Naive thymus-derived CD8-positive, alpha-beta T cell (primary cell): ENCODE measurements at regions not wholly inside any gene's neighbourhood (a gene's known extent, or its start where the extent isn't known, plus 50 kb on each side); places are given as distances from the start of the nearest gene placed in this dataset.
A peak's percentile ranks its signal among the peaks of the same experiment; 100 is the strongest.

ENCODE experiments used
- ATAC-seq, 2 donors: fragments of 150-1000 bp; cut with Tn5 transposase in 1 of 2; sonication (Bioruptor Pico), chemical (Tn5 transposase) in 1 of 2; 1 replicate in 1 of 2; 2 replicates in 1 of 2; pipeline ENCODE4 v1.10.0; 2021; ENCODE audit warnings: mild to moderate bottlenecking in 2 of 2, moderate library complexity in 2 of 2
- POLR2A ChIA-PET: fragments of 350-600 bp; sonication (Branson Sonifier 250); formaldehyde crosslinking; loops from one replicate; lab custom pipeline; 2021; ENCODE audit warnings: antibody characterized with exemption; lab: Charles Lee
- DNase-seq, 10 donors: peaks; one replicate each; pipeline versions ENCODE4 v3.0.0 to v3.0.0-alpha.2; 2020 to 2022
- H3K27ac Mint-ChIP-seq, 10 donors: one replicate each; pipeline ENCODE4 v1.8.0; 2020 to 2022; ENCODE audit warnings: mild to moderate bottlenecking in 10 of 10, mixed read lengths in 10 of 10, moderate library complexity in 4 of 10, inconsistent platforms in 1 of 10
- H3K27me3 Mint-ChIP-seq, 5 donors: one replicate each; pipeline ENCODE4 v1.8.0; 2021 to 2022; ENCODE audit warnings: mixed read lengths in 5 of 5
- H3K36me3 Mint-ChIP-seq, 3 donors: one replicate each; pipeline ENCODE4 v1.8.0; 2020 to 2022; ENCODE audit warnings: mixed read lengths in 3 of 3, mild to moderate bottlenecking in 2 of 3, inconsistent platforms in 1 of 3
- H3K4me1 Mint-ChIP-seq, 4 donors: one replicate each; pipeline ENCODE4 v1.8.0; 2021 to 2022; ENCODE audit warnings: mixed read lengths in 4 of 4
- H3K4me3 Mint-ChIP-seq, 10 donors: one replicate each; pipeline ENCODE4 v1.8.0; 2020 to 2022; ENCODE audit warnings: mild to moderate bottlenecking in 10 of 10, mixed read lengths in 10 of 10, moderate library complexity in 6 of 10, inconsistent platforms in 1 of 10
- H3K9me3 Mint-ChIP-seq, 9 donors: one replicate each; pipeline ENCODE4 v1.8.0; 2020 to 2022; ENCODE audit warnings: mixed read lengths in 9 of 9, mild to moderate bottlenecking in 3 of 9, inconsistent platforms in 1 of 9, moderate library complexity in 1 of 9

DNA sequence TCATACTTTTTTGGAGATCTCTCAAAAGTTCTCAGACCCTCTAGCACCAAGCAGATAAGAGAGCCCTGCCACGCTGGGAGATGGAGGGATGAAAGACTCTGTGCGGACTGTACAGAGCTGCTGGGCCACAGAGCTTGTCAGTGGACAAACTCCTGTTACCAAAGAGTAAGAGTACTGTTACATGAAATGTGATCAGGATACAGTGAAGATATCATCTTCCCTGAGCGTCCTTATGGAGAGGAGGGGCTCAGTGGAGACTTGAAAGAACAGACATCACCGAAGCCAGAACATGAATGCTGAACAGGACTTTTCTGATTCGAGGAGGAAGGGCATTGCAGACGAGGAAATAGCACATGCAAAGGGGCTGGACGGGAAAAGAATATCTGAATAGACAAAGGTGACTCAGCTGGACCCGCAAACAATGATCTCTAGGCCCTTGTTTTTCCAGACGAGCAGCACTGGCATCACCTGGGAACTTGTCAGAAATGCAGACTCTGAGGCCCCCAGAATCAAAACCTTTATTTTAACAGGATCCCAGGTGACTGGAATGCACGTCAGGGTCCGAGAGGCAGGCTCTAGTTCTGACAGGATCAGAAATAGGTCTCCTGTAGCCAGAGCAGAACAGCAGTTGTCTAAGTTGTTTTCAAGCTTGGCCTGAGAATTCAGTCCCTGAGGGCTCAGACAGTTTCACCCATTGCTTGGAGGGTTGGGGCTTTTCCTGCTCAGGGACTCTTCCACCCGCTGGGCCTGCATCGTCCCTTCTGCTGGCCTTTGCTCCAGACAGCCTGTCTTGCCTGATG is 277.9 kb downstream of the RPLP1 start:
- H3K27me3 Mint-ChIP-seq, result peaks cover 3 to 15% (median 7%) of the 10 kb centered on the region in 5 donors
- peaks cover 5 to 33% (median 11%) of the 10 kb centered on the region in 4 donors for H3K4me1 Mint-ChIP-seq

DNA sequence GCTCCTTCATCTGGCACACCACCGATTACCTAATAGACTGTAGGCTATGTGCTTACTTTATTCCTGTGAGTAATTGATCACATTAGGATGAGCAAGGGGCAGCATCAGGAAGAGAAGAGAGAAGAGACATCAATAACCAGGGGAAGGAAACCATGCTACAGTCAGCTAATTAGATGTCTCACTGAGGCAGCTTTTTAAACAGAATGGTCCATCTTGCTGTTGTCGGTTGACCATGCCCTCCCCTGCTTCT is 278.4 kb downstream of the RPLP1 start:
- DNase-seq, result no peak
- peak overlapping the region in 3 of 10 donors; percentile 23 to 50 (median 43) for H3K27ac Mint-ChIP-seq
- no peaks in the 10 kb centered on the region for H3K36me3 Mint-ChIP-seq
- peaks cover 3 to 15% (median 5%) of the 10 kb centered on the region in 5 donors for H3K27me3 Mint-ChIP-seq
- peaks cover 5 to 28% (median 12%) of the 10 kb centered on the region in 4 donors for H3K4me1 Mint-ChIP-seq
- POLR2A ChIA-PET, result no interaction called here
- no peak overlapping the region for H3K4me3 Mint-ChIP-seq
- H3K9me3 Mint-ChIP-seq, result no peaks in the 10 kb centered on the region
- ATAC-seq, result no peak

More for the DNA sequence above, 277.9 kb downstream of the RPLP1 start:
- peak overlapping the region in 2 of 10 donors; percentile 23 to 43 for H3K27ac Mint-ChIP-seq
- H3K4me3 Mint-ChIP-seq, result no peak overlapping the region
- no peaks in the 10 kb centered on the region for H3K9me3 Mint-ChIP-seq
- ATAC-seq, result no peak
- DNase-seq, result no peak
- H3K36me3 Mint-ChIP-seq, result no peaks in the 10 kb centered on the region
- POLR2A ChIA-PET, result no interaction called here

DNA sequence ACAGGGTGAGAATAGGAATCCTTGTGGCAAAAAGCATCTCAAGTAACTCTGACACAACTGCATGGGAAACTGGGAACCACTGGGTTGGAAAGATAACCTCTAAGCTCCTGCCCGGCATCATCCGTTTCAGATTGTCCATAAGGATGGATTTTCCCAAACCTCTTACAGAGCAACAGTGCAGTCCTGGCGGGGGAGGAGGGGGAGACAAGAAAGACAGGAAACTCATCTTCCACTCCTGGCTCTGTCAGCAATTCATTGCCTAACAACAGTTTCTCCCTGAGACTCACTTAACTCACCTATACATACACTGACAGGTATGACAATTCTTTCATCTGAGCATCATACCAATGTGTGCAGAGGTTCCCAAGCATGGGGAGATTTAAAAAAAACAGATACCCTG is 279.0 kb downstream of the RPLP1 start:
- H3K27ac Mint-ChIP-seq, result no peak overlapping the region
- no peak overlapping the region for H3K4me3 Mint-ChIP-seq
- POLR2A ChIA-PET, result interaction anchor here (2.4 kb wide), 1 partner anchor 366 kb away, joined by 12 read pairs; the partner anchor contains the start of gene TLE3
- peaks cover 5 to 22% (median 11%) of the 10 kb centered on the region in 4 donors for H3K4me1 Mint-ChIP-seq
- H3K36me3 Mint-ChIP-seq, result no peaks in the 10 kb centered on the region
- no peak for DNase-seq
- no peaks in the 10 kb centered on the region for H3K9me3 Mint-ChIP-seq
- ATAC-seq, result no peak
- peaks cover 3 to 15% (median 4%) of the 10 kb centered on the region in 5 donors for H3K27me3 Mint-ChIP-seq

DNA sequence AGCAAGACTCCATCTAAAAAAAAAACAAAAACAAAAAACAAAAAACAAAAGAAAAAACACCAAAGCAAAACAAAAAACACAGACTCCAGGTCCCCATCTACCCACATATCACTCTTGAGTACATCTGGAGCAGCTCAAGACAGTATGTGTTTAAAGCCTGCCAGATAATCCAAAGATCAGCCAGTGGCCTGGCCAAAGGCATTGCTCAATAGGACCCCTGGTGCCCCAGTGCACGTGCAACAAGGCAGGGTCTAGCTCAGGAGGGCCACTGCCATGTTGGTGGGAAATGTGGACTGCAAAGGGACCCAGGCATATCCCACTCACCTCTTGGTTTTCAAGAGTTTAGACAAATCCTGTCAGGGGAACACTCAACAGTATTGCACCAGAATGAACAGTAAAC is 279.5 kb downstream of the RPLP1 start:
- Mint-ChIP-seq H3K27me3 (peaks cover 3 to 20% (median 4%) of the 10 kb centered on the region in 5 donors), H3K36me3 (no peaks in the 10 kb centered on the region), H3K9me3 (peaks cover 0 to 5% (median 0%) of the 10 kb centered on the region in 9 donors), H3K4me3 (no peak overlapping the region), H3K27ac (no peak overlapping the region), H3K4me1 (peaks cover 5 to 21% (median 11%) of the 10 kb centered on the region in 4 donors)
- POLR2A ChIA-PET, result interaction anchor here (2.4 kb wide), 1 partner anchor 365 kb away, joined by 12 read pairs; the partner anchor contains the start of gene TLE3
- DNase-seq (no peak), ATAC-seq (no peak)

DNA sequence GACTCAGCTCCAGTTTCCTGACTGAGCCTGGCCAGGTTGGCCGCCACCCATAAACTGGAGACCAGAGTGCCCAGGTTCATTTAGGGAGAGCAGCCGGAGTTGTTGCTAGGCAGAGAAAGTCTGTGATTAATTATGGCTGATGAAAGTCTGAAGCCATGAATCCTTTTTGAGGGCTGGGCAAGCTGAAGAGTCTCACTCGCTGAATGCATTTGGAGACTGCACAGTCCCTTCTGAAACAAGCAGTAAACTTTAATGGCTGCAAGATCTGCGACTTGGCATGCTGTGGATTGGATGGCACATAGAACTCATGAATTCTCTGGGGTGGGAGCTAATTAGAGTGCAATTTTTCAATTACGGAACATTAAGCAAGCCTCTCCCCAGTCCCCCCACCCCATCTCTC is 282.1 kb downstream of the RPLP1 start:
- Mint-ChIP-seq H3K4me3 (no peak overlapping the region), H3K36me3 (no peaks in the 10 kb centered on the region), H3K27me3 (peaks cover 2 to 27% (median 10%) of the 10 kb centered on the region in 5 donors), H3K9me3 (peaks cover 0 to 6% (median 0%) of the 10 kb centered on the region in 9 donors), H3K4me1 (peaks cover 2 to 6% (median 4%) of the 10 kb centered on the region in 4 donors), H3K27ac (no peak overlapping the region)
- DNase-seq (no peak), ATAC-seq (no peak)
- POLR2A ChIA-PET, result no interaction called here

DNA sequence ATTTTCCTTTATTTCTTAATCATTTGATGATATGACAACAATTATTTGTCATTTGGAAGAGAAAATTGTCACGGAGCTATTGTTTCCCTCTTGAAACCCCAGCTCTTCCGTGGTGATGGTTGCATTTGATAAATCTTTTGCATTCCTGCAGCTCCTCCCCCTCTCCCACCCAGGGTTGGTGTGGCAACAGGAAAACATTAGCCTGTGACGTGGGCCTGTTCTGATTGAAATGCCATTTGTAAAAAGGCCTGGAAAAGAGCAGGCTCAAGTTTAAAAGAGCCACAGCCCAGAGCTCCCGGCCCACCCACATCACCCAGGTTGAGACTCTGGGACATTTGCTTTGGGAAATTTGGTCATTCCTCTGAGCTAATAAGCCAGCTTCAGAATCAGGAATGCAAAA is 282.5 kb downstream of the RPLP1 start:
- ATAC-seq (no peak), DNase-seq (no peak)
- no peaks in the 10 kb centered on the region for H3K36me3 Mint-ChIP-seq
- no peak overlapping the region for H3K27ac Mint-ChIP-seq
- H3K9me3 Mint-ChIP-seq, result peaks cover 0 to 6% (median 0%) of the 10 kb centered on the region in 9 donors
- H3K4me3 Mint-ChIP-seq, result no peak overlapping the region
- H3K27me3 Mint-ChIP-seq, result peaks cover 2 to 30% (median 13%) of the 10 kb centered on the region in 5 donors
- POLR2A ChIA-PET, result interaction anchor here (1.0 to 1.1 kb wide), 2 partner anchors 12 to 21 kb away, joined by 3 read pairs; no protein-coding TSS in a partner anchor
- peaks cover 2 to 6% (median 4%) of the 10 kb centered on the region in 4 donors for H3K4me1 Mint-ChIP-seq

DNA sequence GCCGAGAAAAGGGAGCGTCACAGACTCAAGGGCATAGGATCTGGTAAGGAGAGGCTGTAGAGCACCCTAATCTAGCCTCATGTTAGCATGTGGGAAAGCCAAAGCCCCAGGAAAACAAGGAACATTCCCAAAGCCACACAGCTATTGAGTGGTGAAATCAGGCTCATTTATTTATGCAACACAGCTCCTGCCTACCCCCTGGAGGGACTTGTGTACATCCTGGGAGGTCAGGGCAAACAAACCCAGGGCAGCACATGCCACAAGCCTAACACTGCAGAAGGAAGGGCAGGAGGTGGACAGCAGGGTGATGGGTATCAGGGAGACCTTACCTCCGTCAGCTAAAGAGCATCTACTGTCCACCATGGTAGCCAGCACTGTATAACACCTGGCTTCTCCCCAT is 283.5 kb downstream of the RPLP1 start:
- peaks cover 2 to 6% (median 4%) of the 10 kb centered on the region in 4 donors for H3K4me1 Mint-ChIP-seq
- ATAC-seq, result no peak
- peaks cover 0 to 6% (median 5%) of the 10 kb centered on the region in 3 donors for H3K36me3 Mint-ChIP-seq
- peaks cover 2 to 34% (median 16%) of the 10 kb centered on the region in 5 donors for H3K27me3 Mint-ChIP-seq
- H3K9me3 Mint-ChIP-seq, result peaks cover 0 to 13% (median 2%) of the 10 kb centered on the region in 9 donors
- no peak overlapping the region for H3K27ac Mint-ChIP-seq
- POLR2A ChIA-PET, result interaction anchor here (1.0 to 1.1 kb wide), 2 partner anchors 13 to 20 kb away, joined by 3 read pairs; no protein-coding TSS in a partner anchor
- DNase-seq, result no peak
- H3K4me3 Mint-ChIP-seq, result no peak overlapping the region

DNA sequence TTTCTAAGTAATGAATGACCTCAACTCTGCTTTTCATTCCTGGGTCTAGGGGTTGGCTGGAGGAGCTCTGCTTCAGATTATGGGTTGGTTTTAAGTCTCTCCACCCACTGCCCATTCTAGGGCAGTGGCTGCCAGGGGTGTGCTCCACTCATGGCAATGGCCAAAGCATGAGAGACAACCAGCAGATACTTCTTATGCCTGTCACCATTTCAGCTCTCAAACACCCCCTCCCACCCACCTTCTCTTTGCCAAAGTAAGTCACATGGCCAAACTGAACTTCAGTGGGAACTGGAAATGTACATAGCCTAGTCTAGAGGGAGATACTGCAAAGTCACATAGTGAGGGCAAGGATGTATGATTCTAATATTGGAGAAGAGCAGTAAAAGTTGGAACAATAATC is 285.3 kb downstream of the RPLP1 start:
- no peak for ATAC-seq
- POLR2A ChIA-PET, result no interaction called here
- Mint-ChIP-seq H3K27me3 (peaks cover 2 to 43% (median 17%) of the 10 kb centered on the region in 5 donors), H3K9me3 (peaks cover 0 to 13% (median 2%) of the 10 kb centered on the region in 9 donors), H3K27ac (no peak overlapping the region), H3K36me3 (peaks cover 0 to 6% (median 5%) of the 10 kb centered on the region in 3 donors), H3K4me3 (no peak overlapping the region), H3K4me1 (peaks cover 3 to 6% (median 4%) of the 10 kb centered on the region in 4 donors)
- no peak for DNase-seq

DNA sequence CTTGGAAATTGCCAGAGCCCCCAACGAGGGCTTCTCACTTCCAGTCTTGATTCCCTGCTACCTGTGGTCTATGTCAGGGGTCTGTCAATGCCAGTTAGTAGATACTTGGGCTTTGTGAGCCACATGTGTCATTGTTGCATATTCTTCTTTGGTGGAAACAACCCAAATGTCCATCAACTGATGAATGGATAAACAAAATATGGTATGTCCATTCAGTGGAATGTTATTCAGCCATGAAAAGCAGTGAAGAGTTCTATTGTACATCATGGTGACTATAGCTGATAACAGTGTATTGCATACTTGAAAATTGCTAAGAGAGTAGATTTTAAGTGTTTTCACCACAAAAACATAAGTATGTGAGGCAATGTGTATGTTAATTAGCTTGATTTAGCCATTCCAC is 288.1 kb downstream of the RPLP1 start:
- Mint-ChIP-seq H3K36me3 (peaks cover 0 to 6% (median 5%) of the 10 kb centered on the region in 3 donors), H3K27ac (no peak overlapping the region), H3K27me3 (peaks cover 3 to 56% (median 33%) of the 10 kb centered on the region in 5 donors), H3K9me3 (peaks cover 0 to 13% (median 2%) of the 10 kb centered on the region in 9 donors), H3K4me3 (no peak overlapping the region), H3K4me1 (peaks cover 17 to 27% (median 24%) of the 10 kb centered on the region in 4 donors)
- POLR2A ChIA-PET, result no interaction called here
- ATAC-seq, result no peak
- no peak for DNase-seq

DNA sequence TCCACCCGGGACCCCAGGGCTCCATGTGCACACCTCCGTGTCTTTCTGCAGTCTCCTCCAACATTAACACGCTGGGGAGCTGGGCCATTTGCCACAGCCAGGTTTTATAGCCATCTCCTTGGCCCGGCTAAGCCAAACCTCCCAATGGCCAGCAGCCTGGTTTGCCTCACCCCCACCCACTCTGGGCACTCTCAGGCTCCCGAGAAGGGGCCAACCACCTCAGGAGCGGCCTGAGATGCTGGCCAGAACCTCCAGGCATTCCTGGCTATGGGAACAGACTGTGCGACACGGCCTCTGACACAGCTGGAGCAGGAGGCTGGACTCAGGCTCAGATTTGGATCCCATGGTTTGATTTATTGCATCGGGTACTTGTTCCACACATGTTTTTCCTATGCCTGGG is 289.7 kb downstream of the RPLP1 start:
- Mint-ChIP-seq H3K36me3 (peaks cover 0 to 6% (median 5%) of the 10 kb centered on the region in 3 donors), H3K9me3 (peaks cover 0 to 9% (median 0%) of the 10 kb centered on the region in 9 donors), H3K27ac (no peak overlapping the region), H3K4me1 (peaks cover 21 to 27% (median 24%) of the 10 kb centered on the region in 4 donors), H3K4me3 (no peak overlapping the region), H3K27me3 (peaks cover 6 to 71% (median 38%) of the 10 kb centered on the region in 5 donors)
- no peak for ATAC-seq
- no peak for DNase-seq
- POLR2A ChIA-PET, result no interaction called here

DNA sequence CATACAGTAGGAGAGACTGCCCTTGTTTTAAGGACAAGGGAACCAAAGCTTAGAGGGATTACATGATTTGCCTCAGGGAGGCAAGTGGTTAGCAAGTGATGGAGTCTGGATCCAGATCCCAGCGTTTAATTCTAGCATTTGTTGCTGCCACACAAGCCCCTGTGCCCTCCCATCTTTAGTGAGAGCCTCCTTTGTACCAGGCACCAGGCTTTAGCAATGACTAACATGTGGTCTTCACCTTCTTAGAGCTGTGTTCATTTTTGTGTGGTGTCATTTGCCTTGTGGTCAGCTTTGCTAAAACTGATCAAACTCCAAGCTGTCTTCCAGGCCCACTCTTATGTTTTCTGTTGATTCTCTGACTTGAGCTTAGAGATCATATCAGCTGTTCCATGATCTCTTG is 290.5 kb downstream of the RPLP1 start:
- peaks cover 7 to 75% (median 41%) of the 10 kb centered on the region in 5 donors for H3K27me3 Mint-ChIP-seq
- POLR2A ChIA-PET, result interaction anchor here (1.1 to 3.5 kb wide), 3 partner anchors 11 to 18 kb away, joined by 3 to 16 read pairs (median 4); no protein-coding TSS in a partner anchor
- H3K36me3 Mint-ChIP-seq, result peaks cover 0 to 7% (median 6%) of the 10 kb centered on the region in 3 donors
- no peak overlapping the region for H3K4me3 Mint-ChIP-seq
- peaks cover 0 to 9% (median 0%) of the 10 kb centered on the region in 9 donors for H3K9me3 Mint-ChIP-seq
- H3K4me1 Mint-ChIP-seq, result peaks cover 21 to 31% (median 24%) of the 10 kb centered on the region in 4 donors
- no peak overlapping the region for H3K27ac Mint-ChIP-seq
- no peak for ATAC-seq
- no peak for DNase-seq

DNA sequence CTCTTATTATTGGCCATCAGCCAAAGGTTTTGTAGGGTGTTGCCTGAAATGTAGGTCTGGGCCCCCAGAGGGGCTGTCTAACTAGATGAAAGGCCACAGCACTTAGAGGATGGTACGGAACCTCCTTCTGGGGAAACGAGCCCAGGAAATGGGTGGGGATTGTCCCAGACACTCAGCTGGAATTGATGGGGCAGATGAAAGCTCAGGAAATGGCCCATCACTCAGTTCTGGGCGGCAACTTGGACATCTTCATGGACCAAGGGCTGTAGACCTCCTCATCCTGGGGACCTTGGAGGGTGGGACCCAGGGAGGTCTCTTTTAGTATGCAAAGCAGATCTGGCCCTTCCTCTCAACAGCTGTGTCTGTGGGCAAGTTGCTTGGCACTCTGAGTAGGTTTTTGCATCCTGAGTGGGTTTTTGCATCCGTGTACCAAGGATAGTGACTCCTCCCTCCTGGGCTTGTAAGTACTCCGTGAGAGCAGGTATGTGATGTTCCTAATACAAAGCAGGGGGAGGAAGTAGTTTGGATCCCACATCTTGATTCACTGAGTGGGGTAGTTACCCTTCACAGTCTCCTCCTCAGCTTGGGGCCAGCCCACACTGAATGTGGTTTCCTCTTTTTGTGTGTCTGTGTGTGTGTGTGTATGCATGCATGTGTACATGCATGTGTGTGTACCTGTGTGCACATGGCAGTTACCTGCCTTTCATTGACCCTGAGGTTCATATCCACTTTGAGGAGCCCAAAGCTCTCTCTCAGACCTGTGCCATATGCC is 292.0 kb downstream of the RPLP1 start:
- peaks cover 9 to 71% (median 39%) of the 10 kb centered on the region in 5 donors for H3K27me3 Mint-ChIP-seq
- peaks cover 0 to 9% (median 0%) of the 10 kb centered on the region in 9 donors for H3K9me3 Mint-ChIP-seq
- H3K4me3 Mint-ChIP-seq, result peak overlapping the region in 3 of 10 donors; percentile 15 to 49 (median 29)
- DNase-seq (no peak), ATAC-seq (peak; percentile 54 to 56)
- POLR2A ChIA-PET, result interaction anchor here (0.7 to 3.5 kb wide), 5 partner anchors 10 to 353 kb away, joined by 3 to 16 read pairs (median 4); partner anchors contain the start of gene TLE3
- peaks cover 0 to 7% (median 6%) of the 10 kb centered on the region in 3 donors for H3K36me3 Mint-ChIP-seq
- H3K27ac Mint-ChIP-seq, result no peak overlapping the region
- peaks cover 20 to 39% (median 26%) of the 10 kb centered on the region in 4 donors for H3K4me1 Mint-ChIP-seq
